ENCODE measurements at regions not wholly inside any gene's neighbourhood (a gene's known extent, or its start where the extent isn't known, plus 50 kb on each side); places are given as distances from the start of the nearest gene placed in this dataset.

DNA sequence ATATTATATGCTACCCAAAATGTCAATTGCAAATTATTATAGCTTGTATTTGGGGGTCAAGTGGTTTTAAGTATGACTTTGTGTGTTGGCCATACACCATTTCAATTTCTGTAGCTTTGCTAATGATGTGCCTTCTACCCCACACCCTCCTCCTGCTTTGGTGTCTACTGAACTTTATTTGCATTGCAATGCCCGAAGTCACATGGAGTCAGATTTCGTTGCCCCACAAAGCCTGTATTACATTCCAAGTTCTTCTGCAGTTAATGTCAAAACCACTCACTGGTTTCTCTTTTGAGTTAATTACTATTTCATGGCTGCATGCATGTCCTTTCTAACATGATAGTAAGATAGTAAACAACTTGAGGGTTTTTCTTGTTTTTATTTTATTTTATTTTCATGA is 528.9 kb downstream of the RIT2 start:
- DNase-seq (ENCODE audit: low read depth), result no peak
- no peak overlapping the region for H3K4me3 ChIP-seq (ENCODE audit: low read length)
- TF ChIP-seq, protein P1, sequence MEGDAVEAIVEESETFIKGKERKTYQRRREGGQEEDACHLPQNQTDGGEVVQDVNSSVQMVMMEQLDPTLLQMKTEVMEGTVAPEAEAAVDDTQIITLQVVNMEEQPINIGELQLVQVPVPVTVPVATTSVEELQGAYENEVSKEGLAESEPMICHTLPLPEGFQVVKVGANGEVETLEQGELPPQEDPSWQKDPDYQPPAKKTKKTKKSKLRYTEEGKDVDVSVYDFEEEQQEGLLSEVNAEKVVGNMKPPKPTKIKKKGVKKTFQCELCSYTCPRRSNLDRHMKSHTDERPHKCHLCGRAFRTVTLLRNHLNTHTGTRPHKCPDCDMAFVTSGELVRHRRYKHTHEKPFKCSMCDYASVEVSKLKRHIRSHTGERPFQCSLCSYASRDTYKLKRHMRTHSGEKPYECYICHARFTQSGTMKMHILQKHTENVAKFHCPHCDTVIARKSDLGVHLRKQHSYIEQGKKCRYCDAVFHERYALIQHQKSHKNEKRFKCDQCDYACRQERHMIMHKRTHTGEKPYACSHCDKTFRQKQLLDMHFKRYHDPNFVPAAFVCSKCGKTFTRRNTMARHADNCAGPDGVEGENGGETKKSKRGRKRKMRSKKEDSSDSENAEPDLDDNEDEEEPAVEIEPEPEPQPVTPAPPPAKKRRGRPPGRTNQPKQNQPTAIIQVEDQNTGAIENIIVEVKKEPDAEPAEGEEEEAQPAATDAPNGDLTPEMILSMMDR (conservative IDR thresholded peaks at IDR 0.05; ENCODE audit: low read length), result no peak

DNA sequence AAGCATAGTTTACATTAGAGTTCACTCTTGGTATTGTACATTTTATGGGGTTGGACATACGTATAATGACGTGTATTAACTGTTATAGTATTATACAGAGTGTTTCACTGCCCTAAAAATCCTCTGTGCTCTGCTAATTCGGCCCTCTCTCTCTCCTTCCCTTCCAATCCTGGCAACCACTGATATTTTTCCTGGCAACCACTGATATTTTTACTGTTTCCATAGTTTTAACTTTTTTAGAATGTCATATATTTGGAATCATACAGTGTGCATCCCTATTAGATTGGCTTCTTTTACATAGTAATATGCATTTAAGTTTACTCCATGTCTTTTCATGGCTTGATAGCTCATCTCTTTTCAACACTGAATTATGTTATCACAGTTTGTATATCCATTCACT is 526.7 kb downstream of the RIT2 start:
- TF ChIP-seq, protein P1 (conservative IDR thresholded peaks at IDR 0.05; ENCODE audit: low read length), result no peak
- DNase-seq (ENCODE audit: low read depth), result no peak
- no peak overlapping the region for H3K4me3 ChIP-seq (ENCODE audit: low read length)

DNA sequence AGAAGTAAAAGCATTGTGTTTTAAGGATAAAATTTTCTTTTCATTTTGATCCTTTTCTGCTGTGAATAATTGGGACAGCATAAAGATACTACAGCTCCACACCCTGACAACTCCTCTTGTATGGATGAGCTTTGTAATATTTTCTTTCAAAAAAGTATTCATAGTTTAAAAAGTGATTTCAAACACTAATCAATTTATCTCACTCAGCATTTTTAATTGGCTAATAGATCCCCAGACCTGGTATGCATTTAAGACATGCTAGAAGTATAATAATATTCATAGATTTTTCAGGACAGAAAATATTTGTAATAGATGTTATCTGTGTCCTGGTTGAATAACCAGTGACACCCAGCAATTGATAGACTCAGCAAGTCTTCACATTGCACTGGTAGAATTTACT is 510.7 kb downstream of the RIT2 start:
- no peak overlapping the region for H3K4me3 ChIP-seq (ENCODE audit: low read length)
- DNase-seq (ENCODE audit: low read depth), result no peak
- TF ChIP-seq, protein P1 (conservative IDR thresholded peaks at IDR 0.05; ENCODE audit: low read length), result no peak

DNA sequence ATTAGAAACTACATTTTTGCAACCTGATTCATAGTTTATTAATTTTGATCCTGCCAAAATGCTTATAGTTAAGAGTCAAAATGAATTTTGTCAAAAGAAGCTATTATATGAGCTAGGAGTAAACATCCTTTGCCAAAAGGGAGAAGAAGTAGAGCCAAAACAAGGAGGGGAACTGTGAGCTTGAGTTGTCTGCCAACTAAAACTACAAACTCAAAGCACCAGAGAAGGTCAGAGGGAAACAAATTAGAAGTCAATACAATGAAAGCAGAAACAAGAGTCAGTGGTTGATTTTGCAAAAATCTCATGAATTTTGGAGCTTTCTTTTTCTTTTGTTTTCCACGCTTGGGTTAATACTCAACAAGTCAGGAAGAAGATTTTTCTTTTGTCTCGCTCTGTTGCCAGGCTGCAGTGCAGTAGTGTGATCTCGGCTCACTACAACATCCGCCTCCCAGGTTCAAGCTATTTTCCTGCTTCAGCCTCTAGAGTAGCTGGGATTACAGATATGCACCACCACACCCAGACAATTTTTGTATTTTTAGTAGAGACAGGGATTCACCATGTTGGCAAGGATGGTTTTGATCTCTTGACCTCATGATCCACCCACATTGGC is 508.5 kb downstream of the RIT2 start:
- H3K4me3 ChIP-seq (ENCODE audit: low read length), result no peak overlapping the region
- TF ChIP-seq, protein P1 (conservative IDR thresholded peaks at IDR 0.05; ENCODE audit: low read length), result no peak
- no peak for DNase-seq (ENCODE audit: low read depth)

DNA sequence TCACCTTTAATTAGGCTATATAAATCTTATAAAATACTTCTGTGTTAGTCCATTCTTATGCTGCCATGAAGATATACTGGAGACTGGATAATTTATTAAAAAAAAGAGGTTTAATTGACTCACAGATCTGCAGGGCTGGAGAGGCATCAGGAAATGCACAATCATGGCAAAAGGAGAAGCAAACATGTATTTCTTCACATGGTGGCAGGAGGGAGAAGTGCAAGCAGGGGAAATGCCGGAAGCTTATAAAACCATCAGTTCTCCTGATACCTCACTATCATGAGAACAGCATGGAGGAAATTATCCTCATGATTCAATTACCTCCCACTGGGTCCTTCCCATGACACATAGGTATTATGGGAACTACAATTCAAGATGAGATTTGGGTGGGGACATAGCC is 504.4 kb downstream of the RIT2 start:
- TF ChIP-seq, protein P1 (conservative IDR thresholded peaks at IDR 0.05; ENCODE audit: low read length), result no peak
- H3K4me3 ChIP-seq (ENCODE audit: low read length), result no peak overlapping the region
- no peak for DNase-seq (ENCODE audit: low read depth)

DNA sequence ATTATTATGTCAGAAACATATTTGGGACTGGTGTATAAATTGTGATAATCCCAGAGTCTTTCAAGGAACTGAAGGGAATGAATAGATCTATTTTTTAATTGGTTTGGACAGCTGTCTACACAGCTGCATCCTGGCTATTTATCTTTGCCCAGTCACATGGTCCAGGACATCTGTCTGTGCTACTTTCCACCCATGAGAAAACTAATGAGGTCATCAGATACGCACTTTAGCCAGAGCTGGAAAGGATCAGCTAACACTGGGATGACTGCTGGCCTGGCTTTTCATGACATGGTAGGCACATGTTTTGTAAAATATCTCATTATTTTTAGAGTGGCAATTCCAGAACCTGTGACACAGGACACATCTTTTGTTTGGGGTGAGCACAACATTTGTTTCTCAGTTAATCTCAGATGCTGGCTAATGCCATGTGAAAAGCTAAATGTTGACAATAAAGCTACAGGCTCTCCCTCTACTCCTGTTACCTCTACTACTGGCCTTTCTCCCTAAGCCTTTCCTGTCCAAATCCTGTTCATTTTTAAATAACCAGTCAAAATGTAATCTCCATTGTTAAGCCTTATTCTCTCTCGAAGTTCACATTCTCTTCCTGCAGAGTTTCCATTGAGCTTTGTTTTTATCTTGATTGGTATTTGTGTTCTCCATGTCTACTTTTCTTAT is 500.7 kb downstream of the RIT2 start:
- no peak for DNase-seq (ENCODE audit: low read depth)
- TF ChIP-seq, protein P1 (conservative IDR thresholded peaks at IDR 0.05; ENCODE audit: low read length), result no peak

DNA sequence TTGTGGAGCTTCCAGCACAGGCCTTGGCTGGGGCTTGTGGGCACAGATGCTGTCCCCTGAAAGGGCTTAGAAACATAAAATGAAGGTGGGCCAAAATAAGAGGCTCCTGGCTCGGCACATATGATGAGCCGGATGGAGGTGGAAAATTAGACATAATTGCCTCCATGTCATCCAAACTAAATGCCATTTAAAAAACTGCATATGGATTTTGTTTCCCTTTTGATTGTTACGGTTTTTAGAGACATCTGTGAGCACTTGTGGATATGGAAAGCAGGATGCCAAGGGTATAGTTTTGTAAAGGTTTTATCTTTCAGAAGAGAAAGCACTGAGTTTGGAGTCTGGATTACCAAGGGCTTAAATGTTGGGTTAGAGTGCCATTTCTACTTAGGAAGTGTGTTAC is 498.3 kb downstream of the RIT2 start:
- no peak for DNase-seq (ENCODE audit: low read depth)

More for the DNA sequence above, 500.7 kb downstream of the RIT2 start:
- no peak overlapping the region for H3K4me3 ChIP-seq (ENCODE audit: low read length)

More for the DNA sequence above, 498.3 kb downstream of the RIT2 start:
- H3K4me3 ChIP-seq (ENCODE audit: low read length), result no peak overlapping the region
- TF ChIP-seq, protein P1 (conservative IDR thresholded peaks at IDR 0.05; ENCODE audit: low read length), result no peak
